Mesendoderm (in vitro differentiated cells): ENCODE measurements at regions not wholly inside any gene's neighbourhood (a gene's known extent, or its start where the extent isn't known, plus 50 kb on each side); places are given as distances from the start of the nearest gene placed in this dataset.

Experiments used
- DNase-seq: peaks from one replicate; pipeline ENCODE4 v3.0.0; 2013
- H2AK5ac ChIP-seq: 2 replicates; pipeline ENCODE4 v1.6.1; 2013; ENCODE audit warnings: low read length, inconsistent platforms
- H2BK120ac ChIP-seq: 2 replicates; pipeline ENCODE4 v1.6.1; 2013; ENCODE audit warnings: low read depth, mild to moderate bottlenecking, low read length, moderate library complexity, mixed read lengths
- H2BK15ac ChIP-seq: replicated peaks from 2 replicates; pipeline ENCODE4 v1.6.1; 2013; ENCODE audit warnings: low read depth, mild to moderate bottlenecking, moderate library complexity
- H2BK5ac ChIP-seq: 2 replicates; pipeline ENCODE4 v1.6.1; 2013; ENCODE audit warnings: low read length, inconsistent platforms
- H3K18ac ChIP-seq: 2 replicates; pipeline ENCODE4 v1.6.1; 2013; ENCODE audit warnings: mild to moderate bottlenecking, low read length, mixed read lengths
- H3K23ac ChIP-seq: one replicate; pipeline ENCODE4 v1.6.1; 2013; ENCODE audit warnings: low read length
- H3K27ac ChIP-seq: 2 replicates; pipeline ENCODE4 v1.5.1; 2013; ENCODE audit warnings: low read depth, mild to moderate bottlenecking, inconsistent platforms, low read length, moderate library complexity
- H3K27me3 ChIP-seq: 2 replicates; pipeline ENCODE4 v1.6.1; 2013; ENCODE audit warnings: low read length, control low read depth, mild to moderate bottlenecking, inconsistent platforms; ENCODE audit not compliant: insufficient read depth, poor library complexity
- H3K36me3 ChIP-seq: 2 replicates; pipeline ENCODE4 v1.6.1; 2013; ENCODE audit warnings: low read length, inconsistent platforms; ENCODE audit not compliant: control insufficient read depth, insufficient read depth
- H3K4ac ChIP-seq: one replicate; pipeline ENCODE4 v1.6.1; 2013; ENCODE audit warnings: low read depth, mild to moderate bottlenecking, low read length, moderate library complexity
- H3K4me1 ChIP-seq: 2 replicates; pipeline ENCODE4 v1.6.1; 2013; ENCODE audit warnings: low read depth, low read length, inconsistent platforms; ENCODE audit not compliant: control insufficient read depth
- H3K4me2 ChIP-seq: 2 replicates; pipeline ENCODE4 v1.6.1; 2013; ENCODE audit warnings: low read length
- H3K4me3 ChIP-seq: 2 replicates; pipeline ENCODE4 v1.5.1; 2013; ENCODE audit warnings: mild to moderate bottlenecking, low read length
- H3K56ac ChIP-seq: one replicate; pipeline ENCODE4 v1.6.1; 2013; ENCODE audit warnings: low read length
- H3K79me1 ChIP-seq: 2 replicates; pipeline ENCODE4 v1.6.1; 2013; ENCODE audit warnings: low read length, inconsistent platforms
- H3K79me2 ChIP-seq: 2 replicates; pipeline ENCODE4 v1.6.1; 2013; ENCODE audit warnings: mild to moderate bottlenecking, low read length; ENCODE audit not compliant: control insufficient read depth, insufficient read depth
- H3K9ac ChIP-seq: 2 replicates; pipeline ENCODE4 v1.6.1; 2013; ENCODE audit warnings: low read length, inconsistent platforms
- H4K5ac ChIP-seq: one replicate; pipeline ENCODE4 v1.6.1; 2013; ENCODE audit warnings: low read length
- H4K8ac ChIP-seq: one replicate; pipeline ENCODE4 v1.6.1; 2013; ENCODE audit warnings: low read depth, mild to moderate bottlenecking, control low read depth, low read length, moderate library complexity
- WGBS: extraction: QIAGEN DNeasy Blood & Tissue Kit; methylation state at CpG from one replicate; pipeline ENCODE4 v1.1.7; 2013; ENCODE audit warnings: low lambda C conversion rate, missing lambda C conversion rate; ENCODE audit not compliant: insufficient coverage; ENCODE audit errors: extremely low coverage; 5-methylcytosine and 5-hydroxymethylcytosine counted together

GRCh38 chr3:41126472-41126871 lies 72.8 kb upstream of the CTNNB1 start:
- H2BK15ac ChIP-seq = no peak overlapping the region
- no peak overlapping the region for H3K18ac ChIP-seq
- no CpG with 5 or more reads among the region's 4 CpGs for WGBS
- H3K27ac ChIP-seq = no peak overlapping the region
- H3K4me2 ChIP-seq = no peak overlapping the region
- no peak overlapping the region for H3K23ac ChIP-seq
- no peaks in the 10 kb centered on the region for H3K27me3 ChIP-seq
- no peak overlapping the region for H2BK5ac ChIP-seq
- H3K79me2 ChIP-seq = no peaks in the 10 kb centered on the region
- H4K8ac ChIP-seq = no peak overlapping the region
- no peak overlapping the region for H2AK5ac ChIP-seq
- no peak for DNase-seq
- H3K4ac ChIP-seq = no peak overlapping the region
- H3K79me1 ChIP-seq = no peaks in the 10 kb centered on the region
- no peak overlapping the region for H3K56ac ChIP-seq
- H3K4me3 ChIP-seq = no peak overlapping the region
- H2BK120ac ChIP-seq = no peak overlapping the region
- H4K5ac ChIP-seq = no peak overlapping the region
- H3K4me1 ChIP-seq = peaks cover 1% of the 10 kb centered on the region
- no peak overlapping the region for H3K9ac ChIP-seq
- H3K36me3 ChIP-seq = no peaks in the 10 kb centered on the region

GRCh38 chr3:41126961-41127360 lies 72.3 kb upstream of the CTNNB1 start:
- Histone ChIP-seq H4K8ac (no peak overlapping the region), H2BK15ac (no peak overlapping the region), H3K56ac (no peak overlapping the region), H3K23ac (no peak overlapping the region), H3K79me2 (no peaks in the 10 kb centered on the region), H3K4me2 (no peak overlapping the region), H3K4me3 (no peak overlapping the region), H3K27ac (no peak overlapping the region), H3K79me1 (no peaks in the 10 kb centered on the region), H3K9ac (no peak overlapping the region), H3K36me3 (no peaks in the 10 kb centered on the region), H3K27me3 (no peaks in the 10 kb centered on the region), H2BK120ac (no peak overlapping the region), H3K4ac (no peak overlapping the region), H3K18ac (no peak overlapping the region), H2BK5ac (no peak overlapping the region), H3K4me1 (peaks cover 1% of the 10 kb centered on the region), H2AK5ac (no peak overlapping the region), H4K5ac (no peak overlapping the region)
- WGBS = no CpG with 5 or more reads among the region's 1 CpG
- no peak for DNase-seq

DNA sequence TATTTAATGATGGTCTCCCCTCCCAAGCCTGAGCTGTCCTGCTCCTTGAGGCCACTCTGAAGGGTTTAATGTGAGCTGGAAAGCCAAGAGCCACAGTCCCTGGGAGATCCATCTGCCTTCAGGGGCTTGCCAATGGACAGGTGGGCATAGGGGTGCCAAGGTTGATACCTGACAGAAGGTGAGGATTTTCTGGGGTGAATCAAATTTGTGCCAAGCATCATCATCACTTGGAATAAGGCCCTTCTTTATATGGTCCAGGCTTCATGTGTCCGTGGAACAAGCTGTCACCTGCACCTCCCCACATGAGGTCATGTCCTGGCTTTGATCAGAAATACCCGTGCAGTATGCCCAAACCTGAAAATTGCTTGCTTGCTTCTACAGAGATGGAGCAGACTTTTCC lies 71.9 kb upstream of the CTNNB1 start:
- Histone ChIP-seq H3K36me3 (no peaks in the 10 kb centered on the region), H2BK15ac (no peak overlapping the region), H3K4me2 (no peak overlapping the region), H4K8ac (no peak overlapping the region), H2BK120ac (no peak overlapping the region), H2BK5ac (no peak overlapping the region), H2AK5ac (no peak overlapping the region), H3K79me1 (no peaks in the 10 kb centered on the region), H3K79me2 (no peaks in the 10 kb centered on the region), H3K27me3 (no peaks in the 10 kb centered on the region), H3K9ac (no peak overlapping the region), H3K23ac (no peak overlapping the region), H3K18ac (no peak overlapping the region), H3K4ac (no peak overlapping the region), H3K56ac (no peak overlapping the region), H3K27ac (no peak overlapping the region), H3K4me1 (peaks cover 1% of the 10 kb centered on the region), H4K5ac (no peak overlapping the region), H3K4me3 (no peak overlapping the region)
- no CpG with 5 or more reads among the region's 2 CpGs for WGBS
- DNase-seq = no peak

DNA sequence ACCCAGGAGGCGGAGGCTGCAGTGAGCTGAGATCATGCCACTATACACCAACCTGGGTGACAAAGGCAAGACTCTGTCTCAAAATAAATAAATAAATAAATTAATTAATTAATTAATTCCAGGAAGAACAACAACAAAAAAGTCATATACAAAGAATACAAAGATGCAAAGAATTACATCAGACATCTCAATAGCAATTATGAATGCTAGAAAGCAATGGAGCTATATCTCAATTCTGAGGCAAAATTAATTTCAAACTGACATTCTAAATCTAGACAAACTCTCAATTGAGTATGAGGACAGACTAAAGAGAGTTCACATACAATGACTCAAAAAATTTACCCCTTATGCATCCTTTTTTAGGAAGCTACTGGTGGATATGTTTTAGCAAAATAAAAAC lies 69.6 kb upstream of the CTNNB1 start:
- no peaks in the 10 kb centered on the region for H3K27me3 ChIP-seq
- no peak overlapping the region for H4K8ac ChIP-seq
- H2AK5ac ChIP-seq = no peak overlapping the region
- H3K36me3 ChIP-seq = no peaks in the 10 kb centered on the region
- H3K79me1 ChIP-seq = no peaks in the 10 kb centered on the region
- no peak overlapping the region for H2BK120ac ChIP-seq
- no peak overlapping the region for H3K4me3 ChIP-seq
- no peak overlapping the region for H3K56ac ChIP-seq
- DNase-seq = no peak
- no CpG with 5 or more reads among the region's 1 CpG for WGBS
- peaks cover 1% of the 10 kb centered on the region for H3K4me1 ChIP-seq
- H3K27ac ChIP-seq = no peak overlapping the region
- H3K23ac ChIP-seq = no peak overlapping the region
- H3K9ac ChIP-seq = no peak overlapping the region
- no peak overlapping the region for H3K18ac ChIP-seq
- no peak overlapping the region for H3K4ac ChIP-seq
- no peaks in the 10 kb centered on the region for H3K79me2 ChIP-seq
- no peak overlapping the region for H2BK5ac ChIP-seq
- no peak overlapping the region for H4K5ac ChIP-seq
- H3K4me2 ChIP-seq = no peak overlapping the region
- no peak overlapping the region for H2BK15ac ChIP-seq

DNA sequence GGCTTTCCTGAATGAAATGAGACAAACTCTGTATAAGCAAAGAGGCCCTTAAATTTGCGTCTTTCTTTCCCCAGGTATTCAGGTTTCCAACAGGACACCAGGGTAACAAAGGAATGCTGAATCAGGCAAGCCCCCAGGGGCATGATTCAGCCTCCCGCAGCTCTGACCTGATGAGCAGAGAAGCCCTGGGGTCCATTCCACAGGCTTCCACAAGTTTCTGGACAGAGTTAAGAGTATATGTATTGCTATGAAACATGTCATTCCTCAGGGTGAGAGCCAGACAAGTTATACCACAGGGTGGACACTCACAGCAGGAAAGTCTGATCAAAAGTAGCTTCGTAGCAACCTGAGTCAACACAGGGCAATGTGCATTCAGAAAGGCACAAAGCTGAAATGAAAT lies 68.1 kb upstream of the CTNNB1 start:
- Histone ChIP-seq H2AK5ac (no peak overlapping the region), H3K4ac (no peak overlapping the region)
- no CpG with 5 or more reads among the region's 3 CpGs for WGBS

DNA sequence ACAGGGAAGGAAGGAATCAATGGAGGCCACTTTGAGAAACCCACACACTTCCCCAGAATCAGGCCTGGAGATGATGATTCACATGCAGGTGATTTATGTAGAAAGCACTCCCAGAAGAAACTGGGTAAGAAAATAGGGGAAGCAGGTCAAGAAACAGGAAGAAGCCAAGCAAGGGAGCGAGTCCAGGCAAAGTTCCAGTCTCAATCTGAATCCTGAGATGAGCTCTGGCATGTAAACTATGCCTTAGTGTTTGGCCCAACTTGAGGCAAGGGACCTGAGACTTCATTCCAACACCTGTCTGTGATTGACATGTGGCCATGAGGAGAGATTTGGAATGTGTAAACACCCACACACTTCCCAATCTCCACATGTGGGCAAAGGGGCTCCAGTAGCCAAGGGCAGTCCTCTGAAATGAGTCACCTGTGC lies 61.6 kb upstream of the CTNNB1 start:
- Histone ChIP-seq H4K5ac (no peak overlapping the region), H3K18ac (no peak overlapping the region), H3K9ac (no peak overlapping the region), H3K4me3 (no peak overlapping the region), H3K79me2 (no peaks in the 10 kb centered on the region), H3K79me1 (no peaks in the 10 kb centered on the region), H3K4me2 (no peak overlapping the region), H3K56ac (no peak overlapping the region), H3K27ac (no peak overlapping the region), H2BK120ac (no peak overlapping the region), H3K36me3 (no peaks in the 10 kb centered on the region), H3K23ac (no peak overlapping the region), H2BK5ac (no peak overlapping the region), H3K4ac (no peak overlapping the region), H2AK5ac (no peak overlapping the region), H3K4me1 (no peaks in the 10 kb centered on the region), H3K27me3 (no peaks in the 10 kb centered on the region), H2BK15ac (no peak overlapping the region), H4K8ac (no peak overlapping the region)
- no CpG with 5 or more reads among the region's 1 CpG for WGBS
- peak; percentile 40 for DNase-seq

More for the DNA sequence above, 68.1 kb upstream of the CTNNB1 start:
- H3K27ac ChIP-seq = no peak overlapping the region
- H2BK120ac ChIP-seq = no peak overlapping the region
- H3K4me2 ChIP-seq = no peak overlapping the region
- no peak overlapping the region for H4K8ac ChIP-seq
- H3K79me2 ChIP-seq = no peaks in the 10 kb centered on the region
- no peaks in the 10 kb centered on the region for H3K79me1 ChIP-seq
- no peak overlapping the region for H3K4me3 ChIP-seq
- peaks cover 1% of the 10 kb centered on the region for H3K4me1 ChIP-seq
- no peak overlapping the region for H4K5ac ChIP-seq
- H2BK15ac ChIP-seq = no peak overlapping the region
- H2BK5ac ChIP-seq = no peak overlapping the region
- H3K36me3 ChIP-seq = no peaks in the 10 kb centered on the region
- no peak overlapping the region for H3K9ac ChIP-seq
- no peaks in the 10 kb centered on the region for H3K27me3 ChIP-seq
- DNase-seq = peak; percentile 78
- no peak overlapping the region for H3K18ac ChIP-seq
- H3K56ac ChIP-seq = no peak overlapping the region
- no peak overlapping the region for H3K23ac ChIP-seq
